ENCODE measurements at regions not wholly inside any gene's neighbourhood (a gene's known extent, or its start where the extent isn't known, plus 50 kb on each side); places are given as distances from the start of the nearest gene placed in this dataset.

- TF ChIP-seq SUZ12 (IDR thresholded peaks at IDR 0.05; ENCODE audit: extremely low read depth, insufficient read depth, insufficient read length) = no peak
- no peak for TF ChIP-seq YY1 (IDR thresholded peaks at IDR 0.05; ENCODE audit: insufficient read depth, insufficient read length)
These were observed 267.2 kb upstream of the SULF2 start for GRCh38 chr20:48052475-48052835.
